ENCODE measurements at regions not wholly inside any gene's neighbourhood (a gene's known extent, or its start where the extent isn't known, plus 50 kb on each side); places are given as distances from the start of the nearest gene placed in this dataset.

DNA sequence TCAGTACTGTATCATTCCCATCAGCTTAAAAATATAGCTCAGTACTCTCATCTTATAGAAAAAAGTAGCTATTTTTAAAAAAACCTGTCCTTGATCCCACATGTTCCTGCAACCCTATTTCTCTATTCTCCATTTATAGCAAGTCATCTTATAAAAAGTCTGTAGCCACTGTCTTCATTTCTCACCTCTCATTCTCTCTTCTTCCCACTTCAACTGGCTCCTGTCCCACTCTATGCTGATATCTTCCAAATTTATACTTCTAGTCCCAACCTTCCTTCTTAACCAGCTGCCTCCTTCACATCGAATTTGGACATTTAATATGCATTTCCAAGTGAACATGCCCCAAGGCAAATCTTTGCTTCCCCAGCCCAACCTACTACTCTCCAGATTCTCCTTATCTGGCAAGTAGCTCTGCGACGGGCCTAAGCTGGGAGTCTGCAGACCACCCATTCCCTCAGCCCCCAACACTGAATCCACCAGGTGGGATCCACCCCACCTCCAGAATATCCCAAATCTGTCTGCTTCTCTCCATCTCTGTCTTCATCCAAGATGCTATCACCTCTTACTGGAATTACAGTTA is 52.0 kb upstream of the TANC2 start:
- Mint-ChIP-seq H3K27me3 (peaks cover 11% of the 10 kb centered on the region), H3K27ac (no peak overlapping the region), H3K36me3 (ENCODE audit: low read depth) (no peaks in the 10 kb centered on the region), H3K9me3 (peaks cover 2% of the 10 kb centered on the region), H3K4me3 (no peak overlapping the region), H3K4me1 (no peaks in the 10 kb centered on the region)
- intact Hi-C loops (cut with micrococcal nuclease) = no loop called here
- DNase-seq (no peak), ATAC-seq (ENCODE audit: low read depth) (no peak)
- POLR2A ChIA-PET = no interaction called here
- TF ChIP-seq, protein P1, sequence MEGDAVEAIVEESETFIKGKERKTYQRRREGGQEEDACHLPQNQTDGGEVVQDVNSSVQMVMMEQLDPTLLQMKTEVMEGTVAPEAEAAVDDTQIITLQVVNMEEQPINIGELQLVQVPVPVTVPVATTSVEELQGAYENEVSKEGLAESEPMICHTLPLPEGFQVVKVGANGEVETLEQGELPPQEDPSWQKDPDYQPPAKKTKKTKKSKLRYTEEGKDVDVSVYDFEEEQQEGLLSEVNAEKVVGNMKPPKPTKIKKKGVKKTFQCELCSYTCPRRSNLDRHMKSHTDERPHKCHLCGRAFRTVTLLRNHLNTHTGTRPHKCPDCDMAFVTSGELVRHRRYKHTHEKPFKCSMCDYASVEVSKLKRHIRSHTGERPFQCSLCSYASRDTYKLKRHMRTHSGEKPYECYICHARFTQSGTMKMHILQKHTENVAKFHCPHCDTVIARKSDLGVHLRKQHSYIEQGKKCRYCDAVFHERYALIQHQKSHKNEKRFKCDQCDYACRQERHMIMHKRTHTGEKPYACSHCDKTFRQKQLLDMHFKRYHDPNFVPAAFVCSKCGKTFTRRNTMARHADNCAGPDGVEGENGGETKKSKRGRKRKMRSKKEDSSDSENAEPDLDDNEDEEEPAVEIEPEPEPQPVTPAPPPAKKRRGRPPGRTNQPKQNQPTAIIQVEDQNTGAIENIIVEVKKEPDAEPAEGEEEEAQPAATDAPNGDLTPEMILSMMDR (IDR thresholded peaks at IDR 0.05) = no peak
- CTCF ChIA-PET = no interaction called here

GRCh38 chr17:62912363-62912762 is 53.7 kb upstream of the TANC2 start:
- H3K9me3 Mint-ChIP-seq = peaks cover 2% of the 10 kb centered on the region
- POLR2A ChIA-PET = no interaction called here
- TF ChIP-seq, protein P1 (IDR thresholded peaks at IDR 0.05) = no peak
- intact Hi-C loops (cut with micrococcal nuclease) = no loop called here
- H3K4me1 Mint-ChIP-seq = no peaks in the 10 kb centered on the region
- CTCF ChIA-PET = no interaction called here
- no peaks in the 10 kb centered on the region for H3K36me3 Mint-ChIP-seq (ENCODE audit: low read depth)
- peaks cover 11% of the 10 kb centered on the region for H3K27me3 Mint-ChIP-seq
- DNase-seq (no peak), ATAC-seq (ENCODE audit: low read depth) (no peak)
- no peak overlapping the region for H3K4me3 Mint-ChIP-seq
- no peak overlapping the region for H3K27ac Mint-ChIP-seq

DNA sequence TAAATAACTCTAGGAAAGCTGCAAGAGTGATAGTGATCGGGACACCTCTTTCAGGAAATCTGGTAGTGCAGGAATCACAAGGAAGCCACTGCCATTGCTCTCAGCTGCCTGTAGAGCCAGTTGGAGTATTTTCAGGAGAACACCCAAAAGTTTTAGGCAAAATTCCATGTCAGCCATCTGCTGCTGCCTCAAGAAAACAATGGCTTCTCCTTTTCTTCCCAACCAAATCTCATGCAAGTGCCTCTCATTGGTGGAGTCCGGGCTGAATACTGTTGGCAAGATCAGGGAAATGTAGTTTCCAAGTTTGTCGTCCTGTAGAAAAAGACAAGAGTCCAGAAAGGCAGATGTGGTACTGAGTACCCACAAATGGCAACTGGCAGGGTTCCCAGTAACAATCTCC is 54.9 kb upstream of the TANC2 start:
- H3K36me3 Mint-ChIP-seq (ENCODE audit: low read depth) = no peaks in the 10 kb centered on the region
- H3K4me3 Mint-ChIP-seq = no peak overlapping the region
- no peaks in the 10 kb centered on the region for H3K4me1 Mint-ChIP-seq
- ATAC-seq (ENCODE audit: low read depth) (no peak), DNase-seq (no peak)
- CTCF ChIA-PET = no interaction called here
- intact Hi-C loops (cut with micrococcal nuclease) = no loop called here
- POLR2A ChIA-PET = no interaction called here
- H3K27me3 Mint-ChIP-seq = peaks cover 10% of the 10 kb centered on the region
- no peak overlapping the region for H3K27ac Mint-ChIP-seq
- TF ChIP-seq, protein P1 (IDR thresholded peaks at IDR 0.05) = no peak
- peaks cover 2% of the 10 kb centered on the region for H3K9me3 Mint-ChIP-seq

- DNase-seq (no peak), ATAC-seq (ENCODE audit: low read depth) (no peak)
- intact Hi-C loops (cut with micrococcal nuclease) = no loop called here
- no peak overlapping the region for H3K27ac Mint-ChIP-seq
- H3K9me3 Mint-ChIP-seq = peaks cover 2% of the 10 kb centered on the region
- no peaks in the 10 kb centered on the region for H3K4me1 Mint-ChIP-seq
- no peak overlapping the region for H3K4me3 Mint-ChIP-seq
- no peaks in the 10 kb centered on the region for H3K36me3 Mint-ChIP-seq (ENCODE audit: low read depth)
- POLR2A ChIA-PET = no interaction called here
- peaks cover 8% of the 10 kb centered on the region for H3K27me3 Mint-ChIP-seq
- CTCF ChIA-PET = no interaction called here
- TF ChIP-seq, protein P1 (IDR thresholded peaks at IDR 0.05) = no peak
Observed at GRCh38 chr17:62910277-62910676, 55.8 kb upstream of the TANC2 start.

- H3K36me3 Mint-ChIP-seq (ENCODE audit: low read depth) = no peaks in the 10 kb centered on the region
- TF ChIP-seq, protein P1 (IDR thresholded peaks at IDR 0.05) = no peak
- ChIA-PET POLR2A (no interaction called here), CTCF (no interaction called here)
- intact Hi-C loops (cut with micrococcal nuclease) = no loop called here
- H3K9me3 Mint-ChIP-seq = peaks cover 2% of the 10 kb centered on the region
- DNase-seq (no peak), ATAC-seq (ENCODE audit: low read depth) (no peak)
- no peak overlapping the region for H3K4me3 Mint-ChIP-seq
- H3K4me1 Mint-ChIP-seq = no peaks in the 10 kb centered on the region
- H3K27me3 Mint-ChIP-seq = peaks cover 5% of the 10 kb centered on the region
- H3K27ac Mint-ChIP-seq = no peak overlapping the region
Observed at GRCh38 chr17:62907961-62908360, 58.1 kb upstream of the TANC2 start.
